Fibroblast of the conjunctiva (primary cell): ENCODE measurements at regions not wholly inside any gene's neighbourhood (a gene's known extent, or its start where the extent isn't known, plus 50 kb on each side); places are given as distances from the start of the nearest gene placed in this dataset.
"Not testable (repeated sequence)": the region's sequence is repeated elsewhere in the genome, so short reads cannot be mapped to it uniquely, and the experiment has no call there.

ENCODE experiments used
- DNase-seq: peaks from one replicate; pipeline ENCODE4 v3.0.0-alpha.2; 2010; ENCODE audit warnings: low read depth

DNA sequence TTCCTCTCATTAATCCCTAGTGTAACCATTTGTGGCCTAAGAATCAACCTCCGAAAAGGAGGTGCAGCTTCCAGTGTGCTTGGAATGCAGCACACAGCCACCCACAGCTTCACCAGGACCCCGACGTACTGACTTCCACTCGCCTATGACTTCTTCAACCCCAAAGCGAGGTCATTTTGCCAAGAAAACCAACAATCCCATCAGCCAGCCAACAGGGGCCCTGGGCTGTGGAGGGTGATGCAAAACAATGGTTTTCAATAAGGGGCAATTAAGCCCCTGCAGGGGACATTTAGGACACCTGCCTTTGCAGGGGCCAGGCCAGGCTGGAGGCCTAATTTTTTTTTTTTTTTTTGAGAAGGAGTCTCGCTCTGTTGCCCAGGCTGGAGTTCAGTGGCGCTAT, 158.1 kb upstream of the SKOR2 start:
- DNase-seq, result no peak

DNA sequence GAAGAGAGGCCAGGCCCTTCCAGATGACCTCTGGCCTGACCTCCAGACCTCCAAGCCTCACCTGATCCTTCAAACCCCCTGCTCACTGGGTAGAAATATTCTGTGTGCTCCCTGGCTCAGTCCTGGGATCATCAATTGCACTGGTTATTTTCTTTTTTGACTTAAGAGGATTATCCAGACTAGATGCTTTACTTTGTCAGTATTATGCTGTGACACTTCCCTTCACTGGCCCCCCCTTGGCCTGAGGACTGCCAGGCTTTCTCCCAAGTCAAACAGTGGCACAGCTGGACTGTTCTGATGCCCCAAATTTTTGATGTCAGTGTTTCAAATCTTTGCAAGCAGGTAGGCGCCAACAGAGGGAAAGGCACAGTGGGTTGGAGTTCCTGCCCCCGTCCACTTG, 156.3 kb upstream of the SKOR2 start:
- DNase-seq, result no peak

DNA sequence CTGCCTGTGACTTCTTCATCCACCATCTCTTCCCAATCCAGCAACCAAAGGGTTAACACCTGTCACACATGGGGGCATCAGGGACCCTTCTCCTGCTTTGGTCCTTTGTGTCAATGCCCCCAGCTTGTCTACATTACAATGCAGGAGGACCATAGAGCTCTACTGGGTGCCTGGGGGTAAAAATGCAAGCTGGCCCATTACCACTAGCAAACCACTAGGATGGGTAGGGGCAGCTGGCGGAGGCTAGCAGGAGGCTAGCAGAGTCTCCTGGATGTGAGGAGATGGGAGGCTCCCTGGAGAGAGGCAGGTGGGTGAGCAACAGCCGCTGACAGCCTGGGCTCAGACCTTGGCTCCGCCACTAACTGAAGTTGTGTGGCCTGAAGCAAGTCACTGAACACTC, 153.4 kb upstream of the SKOR2 start:
- DNase-seq, result no peak

DNA sequence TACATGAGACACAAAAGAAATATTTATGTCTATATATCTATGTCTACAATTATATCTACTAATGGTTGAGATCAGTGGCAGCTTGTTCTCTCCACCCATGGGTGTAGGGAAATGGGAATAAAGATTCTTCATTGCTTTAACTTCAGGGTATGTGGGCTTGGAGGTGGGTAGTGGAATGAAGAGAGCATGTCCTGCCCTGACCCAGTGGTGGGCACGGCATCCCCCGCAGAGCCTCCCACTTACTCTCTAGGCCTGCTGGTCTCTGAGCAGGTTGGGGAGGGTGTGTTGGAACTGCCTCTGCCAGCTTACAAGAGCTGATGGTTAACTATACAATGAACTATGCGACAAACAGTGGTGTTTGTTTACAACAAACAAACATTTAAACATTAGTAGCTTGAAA, 152.5 kb upstream of the SKOR2 start:
- DNase-seq, result no peak

DNA sequence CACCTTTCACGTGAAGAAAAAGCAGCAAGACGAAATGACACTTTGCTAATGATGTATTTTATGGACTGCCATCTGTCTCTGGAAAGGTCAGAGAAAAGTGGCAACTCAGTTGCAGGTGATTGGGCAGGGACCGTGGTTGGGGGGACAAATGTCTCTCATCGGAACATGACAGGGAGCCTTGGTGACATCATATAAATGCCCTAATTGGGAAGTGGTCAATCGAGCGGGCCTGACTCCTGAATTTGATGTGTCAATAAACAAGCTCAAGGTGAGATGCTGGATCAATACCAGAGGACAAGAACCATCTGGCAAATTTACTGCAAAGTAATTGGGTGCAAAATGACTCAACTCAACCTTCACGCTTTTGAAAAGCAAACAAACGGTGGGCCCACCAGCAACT, 151.9 kb upstream of the SKOR2 start:
- no peak for DNase-seq

DNA sequence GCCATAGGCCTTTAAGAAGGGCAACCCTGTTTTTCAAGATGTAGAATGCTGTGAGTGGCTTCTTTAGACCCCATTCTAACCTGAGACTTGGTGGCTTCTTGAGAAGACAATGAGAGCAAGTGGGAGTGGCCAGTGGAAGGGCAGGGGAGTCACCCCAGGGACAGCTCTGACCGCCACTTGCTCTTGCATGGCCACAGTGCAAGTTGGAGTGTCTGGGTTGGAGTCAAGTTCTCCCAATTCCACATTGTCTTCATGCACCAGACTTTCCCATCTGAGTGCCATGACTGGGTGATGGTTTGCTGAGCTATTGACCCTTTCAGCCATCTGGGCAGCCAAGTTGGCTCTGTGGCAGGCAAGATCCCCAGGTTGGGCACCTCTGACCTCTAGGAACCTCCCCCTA, 148.0 kb upstream of the SKOR2 start:
- DNase-seq, result no peak

DNA sequence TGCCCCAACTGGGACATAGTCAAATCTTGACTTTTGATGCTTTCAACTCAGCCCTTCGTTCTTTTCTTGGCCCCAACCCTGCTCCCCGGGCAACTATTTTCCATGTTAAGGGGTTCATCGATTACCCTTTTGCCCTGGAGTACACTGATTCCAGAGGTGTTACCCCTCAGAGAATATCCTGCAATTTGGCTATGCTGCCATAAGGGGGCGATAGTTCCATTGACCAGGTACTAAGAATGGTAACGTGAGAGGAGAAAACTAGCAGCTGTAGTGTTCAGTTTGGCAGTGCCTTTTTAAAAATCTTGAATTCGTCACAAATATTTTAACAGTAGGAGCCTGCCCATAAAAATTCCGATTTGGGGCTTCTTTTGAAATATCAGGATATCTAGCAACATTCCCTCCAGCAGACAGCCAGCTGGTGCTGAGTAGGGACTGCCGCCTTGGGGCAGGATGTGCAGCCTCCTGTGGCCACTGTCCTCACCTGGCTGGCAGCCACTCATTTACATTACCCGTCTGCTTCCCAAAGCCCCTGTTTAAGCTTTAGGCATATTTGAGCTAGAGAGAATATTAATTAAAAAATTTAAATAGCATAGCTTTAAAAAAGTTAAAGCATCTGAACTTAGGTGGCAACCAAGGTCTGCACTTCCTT, 146.3 kb upstream of the SKOR2 start:
- no peak for DNase-seq

DNA sequence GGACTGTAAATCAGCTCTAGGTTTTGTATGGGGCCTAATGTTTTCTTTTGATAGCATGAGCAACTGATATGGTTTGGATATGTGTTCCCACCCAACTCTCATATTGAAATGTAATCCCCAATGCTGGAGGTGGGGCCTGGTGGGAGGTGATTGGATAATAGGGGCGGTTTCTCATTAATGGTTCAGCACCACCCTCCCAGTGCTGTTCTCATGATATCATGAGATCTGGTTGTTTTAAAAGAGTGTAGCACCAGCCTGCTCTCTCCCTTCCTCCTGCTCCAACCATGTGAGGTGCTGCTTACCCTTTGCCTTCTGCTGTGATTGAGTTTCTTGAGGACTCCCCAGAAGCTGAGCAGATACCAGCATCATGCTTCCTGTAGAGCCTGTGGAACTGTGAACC, 140.2 kb upstream of the SKOR2 start:
- DNase-seq, result no peak

DNA sequence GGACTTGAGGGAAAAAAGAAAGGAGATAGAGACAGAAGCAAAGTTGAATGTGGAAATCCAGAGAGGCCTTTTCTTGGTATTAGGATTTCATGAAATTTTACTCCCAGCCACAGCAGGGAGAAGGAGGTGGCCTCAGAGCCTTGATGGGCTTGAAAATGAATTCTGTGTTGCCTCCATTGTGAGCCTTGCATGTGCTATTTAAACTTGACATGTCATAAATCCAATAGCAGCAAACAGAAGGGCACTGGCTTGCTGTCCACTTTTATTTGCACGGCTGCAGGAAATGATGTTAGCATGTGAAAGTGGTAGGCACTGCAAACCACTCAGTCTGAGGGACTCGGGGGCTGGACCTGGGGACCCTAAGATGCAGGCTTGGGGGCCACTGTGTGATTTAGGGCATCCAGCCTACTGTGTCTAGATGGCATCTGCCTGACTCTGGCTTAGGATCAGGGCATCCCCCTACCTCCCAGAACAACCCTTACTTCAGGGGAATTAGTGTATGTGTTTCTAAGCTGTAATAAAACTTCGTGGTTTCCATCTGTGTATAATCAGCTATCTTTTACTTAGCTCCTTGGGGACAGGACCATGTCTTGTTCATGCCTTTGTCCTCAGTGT, 139.1 kb upstream of the SKOR2 start:
- no peak for DNase-seq

DNA sequence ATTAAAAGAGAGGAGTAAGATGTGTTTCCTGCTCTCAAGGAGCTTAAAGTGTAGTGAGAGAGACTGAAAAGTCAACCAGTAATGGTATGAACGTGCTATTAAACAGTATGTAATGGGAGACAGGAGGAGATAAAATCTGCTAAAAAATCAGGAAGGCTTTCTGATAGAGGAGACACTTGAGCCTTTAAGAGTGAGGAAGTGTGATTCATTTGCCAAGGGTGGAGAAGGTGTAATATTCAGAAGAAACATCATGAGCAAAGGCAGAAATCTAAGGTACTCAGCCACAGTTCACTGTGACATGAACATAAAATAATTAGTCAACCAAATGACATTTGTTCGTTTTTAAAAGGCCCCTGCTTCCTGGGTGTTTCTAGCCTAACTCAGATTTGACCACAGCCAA, 137.8 kb upstream of the SKOR2 start:
- no peak for DNase-seq

DNA sequence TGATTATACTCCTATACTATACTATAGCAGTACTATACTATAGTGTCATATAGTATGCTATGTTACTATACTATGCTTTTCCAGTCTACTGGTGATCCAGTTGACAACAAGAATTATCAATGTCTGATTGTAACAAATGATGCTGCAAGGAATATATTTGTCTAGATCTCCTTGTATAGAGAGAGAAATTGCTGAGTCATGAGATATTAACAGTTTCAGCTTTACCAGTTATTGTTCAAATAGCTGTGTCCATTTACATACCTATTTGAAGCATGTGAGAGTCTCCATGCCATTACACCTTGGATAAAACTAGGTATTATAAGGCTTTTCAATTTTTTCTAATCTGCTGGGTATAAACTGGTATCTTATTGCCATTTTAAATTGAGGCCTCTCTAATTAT, 136.4 kb upstream of the SKOR2 start:
- DNase-seq, result no peak

DNA sequence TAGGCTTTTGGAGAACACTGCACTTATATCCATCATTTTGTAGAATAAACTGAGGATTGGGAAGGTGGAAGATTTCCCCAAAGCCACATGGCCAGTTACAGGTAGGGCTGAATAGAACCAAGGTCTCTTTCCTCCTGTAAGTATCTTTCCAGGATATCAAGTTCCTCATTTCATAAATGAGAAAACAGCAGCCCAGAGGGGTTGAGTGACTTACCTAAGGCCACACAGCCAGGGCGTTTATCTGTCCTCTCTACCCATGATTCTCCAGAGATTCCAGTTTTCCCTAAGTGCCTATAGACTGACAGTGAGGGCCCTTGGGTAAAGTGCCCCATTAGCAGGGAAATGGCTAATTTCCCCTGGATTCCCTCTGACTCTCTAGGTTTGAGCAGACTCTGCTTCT, 132.3 kb upstream of the SKOR2 start:
- DNase-seq, result no peak

DNA sequence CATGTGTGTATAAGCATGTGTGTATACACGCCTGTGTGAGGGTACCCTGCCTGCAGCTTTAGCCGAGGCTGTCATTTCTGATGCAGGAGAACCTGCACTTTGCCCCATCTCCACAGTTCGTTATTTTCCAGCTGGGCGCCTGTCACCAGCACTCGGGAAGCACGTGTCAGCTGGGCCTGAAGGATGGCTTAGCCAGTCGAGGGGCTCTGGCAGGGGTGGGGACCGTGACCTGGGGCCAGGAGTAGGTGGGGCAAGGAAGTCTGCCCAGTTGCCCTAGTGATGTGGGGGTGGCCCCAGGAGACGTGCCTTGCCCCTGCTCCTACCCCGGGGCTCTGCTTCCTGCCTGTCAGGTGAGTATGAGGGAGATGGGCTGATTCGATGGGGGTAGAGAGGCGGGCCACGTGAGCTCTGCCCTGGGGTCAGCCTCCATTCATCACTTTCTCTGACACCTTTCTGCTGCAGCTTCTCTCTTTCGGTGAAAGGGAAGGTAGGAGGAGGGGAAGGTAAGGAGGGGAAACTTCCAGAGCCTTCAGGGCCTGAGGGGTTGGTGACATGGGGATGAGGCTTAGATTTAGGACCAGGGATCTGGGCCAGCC, 130.6 kb upstream of the SKOR2 start:
- no peak for DNase-seq

DNA sequence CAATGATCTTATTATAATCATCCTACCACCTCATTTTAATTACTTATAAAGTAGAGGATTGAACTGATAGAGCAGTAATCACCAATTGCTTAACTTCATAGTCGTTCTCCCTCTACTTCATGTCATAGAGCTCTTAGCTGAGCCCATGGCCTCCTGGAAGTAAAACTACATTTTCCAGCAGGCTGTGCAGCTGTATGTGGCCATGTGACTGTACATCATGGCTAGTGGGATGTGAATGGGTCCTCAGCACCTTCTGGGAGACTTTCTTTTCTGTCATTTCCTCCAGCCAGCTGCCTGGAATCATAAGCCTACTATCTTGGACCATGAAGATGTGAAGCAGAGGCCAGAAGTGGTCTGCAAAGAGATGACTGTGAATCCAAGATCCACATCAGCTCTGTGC, 128.7 kb upstream of the SKOR2 start:
- no peak for DNase-seq

DNA sequence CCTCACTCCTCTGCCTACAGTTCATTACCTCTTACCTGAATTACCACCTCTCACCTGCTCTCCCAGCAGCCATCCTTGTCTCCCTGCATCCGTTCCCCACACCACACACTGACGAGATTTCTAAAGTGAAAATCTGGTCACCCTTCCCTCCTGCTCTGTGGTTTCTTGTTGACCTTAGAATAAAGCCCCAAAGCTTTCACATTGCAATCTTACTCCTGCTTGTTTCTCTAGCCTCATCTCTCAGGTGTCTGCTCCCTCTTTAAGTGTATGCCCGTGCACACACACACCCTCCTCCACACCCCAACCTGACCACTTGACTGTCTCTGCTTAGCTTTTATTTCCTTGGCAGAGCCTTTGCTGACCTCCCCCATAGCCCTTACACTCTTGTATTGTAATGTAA, 122.0 kb upstream of the SKOR2 start:
- DNase-seq, result no peak

DNA sequence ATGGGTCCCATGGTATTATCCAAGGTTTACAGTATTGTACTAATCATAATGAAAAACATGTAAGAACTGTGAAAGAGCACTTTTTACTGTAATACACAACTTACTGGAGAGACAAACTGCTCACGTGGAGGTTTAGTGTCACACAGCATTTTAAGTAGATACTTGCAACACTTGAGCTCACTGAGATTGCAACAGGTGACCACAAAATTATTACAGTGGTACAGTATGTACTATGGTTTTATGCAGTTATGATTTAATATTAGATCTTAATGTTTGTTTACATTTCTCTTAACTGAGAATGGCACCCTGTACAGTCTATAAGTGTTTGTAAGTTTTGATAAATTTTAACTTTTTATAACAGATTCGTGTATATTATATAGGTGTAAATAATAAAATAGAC, 118.6 kb upstream of the SKOR2 start:
- no peak for DNase-seq

DNA sequence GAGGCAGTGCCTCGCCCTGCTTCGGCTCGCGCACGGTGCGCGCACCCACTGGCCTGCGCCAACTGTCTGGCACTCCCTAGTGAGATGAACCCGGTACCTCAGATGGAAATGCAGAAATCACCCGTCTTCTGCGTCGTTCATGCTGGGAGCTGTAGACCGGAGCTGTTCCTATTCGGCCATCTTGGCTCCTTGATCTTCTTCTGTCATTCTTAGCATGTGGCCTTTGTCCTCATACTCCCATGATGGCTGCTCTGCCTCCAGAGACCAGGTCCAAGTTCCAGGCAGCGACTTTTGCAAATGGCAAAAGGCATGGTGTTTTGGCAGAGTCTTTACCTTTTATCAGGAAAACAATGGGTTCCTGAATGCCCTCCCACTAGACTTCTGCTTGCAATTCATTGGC, 102.6 kb upstream of the SKOR2 start:
- DNase-seq, result not testable (repeated sequence)

DNA sequence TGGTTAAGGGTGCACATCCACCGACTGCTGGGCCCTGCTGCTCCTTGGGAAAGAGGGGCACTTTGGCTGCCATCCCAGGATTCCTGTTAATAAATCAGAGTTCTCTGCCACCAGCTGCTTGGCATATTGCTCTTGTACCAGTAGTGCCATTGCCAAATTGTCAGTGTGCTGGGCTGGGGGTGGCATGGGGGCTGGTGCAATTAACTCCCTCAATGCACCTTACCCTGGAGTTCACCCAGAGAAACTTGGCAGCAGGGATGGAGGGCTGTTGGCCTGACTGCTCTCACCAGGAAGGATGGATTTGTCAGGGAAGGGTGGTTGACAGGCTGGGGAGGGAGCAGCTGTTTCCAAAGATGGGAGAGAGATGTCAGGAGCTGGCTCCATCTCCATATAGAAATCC, 94.6 kb upstream of the SKOR2 start:
- no peak for DNase-seq

DNA sequence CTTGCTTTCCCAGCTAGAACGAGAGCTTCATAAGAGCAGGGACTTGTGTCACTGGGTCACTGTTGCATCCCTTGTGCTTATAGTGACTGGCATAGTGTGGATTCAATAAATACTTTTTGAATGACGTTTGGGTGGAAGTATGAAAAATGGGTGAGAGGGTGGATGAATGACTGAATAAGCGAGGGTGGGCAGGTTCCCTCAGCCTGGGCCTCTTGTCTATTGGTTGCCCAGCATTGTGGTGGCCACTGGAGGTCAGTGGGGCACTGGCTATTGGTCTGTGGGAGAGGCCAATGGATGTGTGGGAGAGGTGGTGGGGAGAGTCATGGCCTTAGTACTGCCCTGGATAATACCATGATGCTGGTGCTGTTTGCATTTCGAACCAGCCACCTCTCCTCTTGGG, 93.8 kb upstream of the SKOR2 start:
- no peak for DNase-seq

DNA sequence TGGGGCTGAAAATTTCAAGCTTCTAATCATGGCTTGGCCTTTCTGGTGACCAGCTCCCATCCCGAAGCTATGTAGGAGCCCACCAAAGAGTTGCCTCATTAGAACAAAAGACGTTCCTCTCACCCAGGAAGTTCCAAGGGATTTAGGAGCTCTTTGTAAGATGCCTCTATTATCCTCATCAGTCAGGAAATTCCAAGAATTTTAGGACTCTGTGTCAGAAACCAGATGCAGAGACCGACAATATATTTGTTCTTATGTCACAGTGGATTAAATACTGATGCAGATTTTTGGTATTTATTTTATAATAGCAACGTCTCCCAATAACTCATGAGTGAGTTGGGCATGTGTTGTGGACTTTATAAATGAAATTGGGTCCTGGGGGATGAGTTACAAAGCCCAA, 91.8 kb upstream of the SKOR2 start:
- no peak for DNase-seq

DNA sequence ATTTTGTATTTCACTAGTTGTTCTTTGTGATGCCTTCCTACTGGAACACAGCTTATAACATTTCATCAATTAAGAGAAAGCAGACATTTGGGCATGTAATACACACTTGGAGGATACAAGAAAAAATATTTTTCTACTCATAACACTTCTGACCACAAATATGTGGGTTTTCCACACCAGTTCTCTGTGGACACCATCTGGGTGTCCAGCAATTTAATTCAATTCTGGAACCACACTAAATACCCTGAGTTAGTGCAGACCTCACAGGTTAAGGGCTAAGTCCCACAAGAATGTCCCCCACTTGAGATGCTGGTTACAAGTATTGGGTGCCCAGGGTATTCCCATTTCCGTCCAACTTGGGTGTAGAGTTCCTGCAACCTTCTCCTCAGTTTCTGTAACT, 91.1 kb upstream of the SKOR2 start:
- no peak for DNase-seq

DNA sequence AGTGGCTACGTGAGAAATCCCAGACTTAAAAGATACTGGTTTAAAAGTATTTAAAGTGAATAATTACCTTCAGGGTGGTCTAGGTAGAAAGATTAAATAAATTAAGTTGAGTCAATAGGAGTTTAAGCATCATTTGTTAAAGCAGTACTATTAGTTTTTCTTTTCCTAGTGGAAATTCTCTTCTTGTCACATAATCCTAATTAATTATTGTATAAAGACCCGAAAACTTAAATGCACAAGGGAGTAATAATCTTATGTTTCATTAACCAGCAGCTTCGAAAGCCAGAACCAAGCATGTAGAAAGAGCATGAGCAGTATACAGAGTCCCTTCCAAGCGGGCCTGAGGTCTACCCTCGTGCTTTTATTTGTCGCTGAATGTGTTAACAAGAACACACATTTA, 90.2 kb upstream of the SKOR2 start:
- no peak for DNase-seq

DNA sequence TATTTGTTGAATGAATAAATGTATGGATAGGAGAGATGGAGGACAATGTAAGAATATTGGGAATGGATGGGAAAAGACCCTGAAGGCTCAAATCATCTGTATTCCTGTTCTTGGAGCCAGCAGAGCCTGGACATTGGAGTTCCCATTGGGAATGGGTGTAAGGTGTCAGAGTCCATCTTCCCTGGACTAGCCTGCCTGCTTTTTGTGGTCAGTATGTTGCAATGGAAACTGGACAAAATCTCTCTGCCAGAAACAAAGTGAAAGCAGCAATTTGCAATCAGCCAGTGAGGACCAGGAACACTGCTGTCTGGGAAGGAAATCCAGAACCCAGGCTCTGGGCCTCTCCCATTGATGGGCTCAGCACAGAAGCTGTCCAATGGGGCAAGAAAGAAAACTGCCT, 83.5 kb upstream of the SKOR2 start:
- no peak for DNase-seq
